WI38 (cell line): ENCODE measurements at regions not wholly inside any gene's neighbourhood (a gene's known extent, or its start where the extent isn't known, plus 50 kb on each side); places are given as distances from the start of the nearest gene placed in this dataset.
A peak's percentile ranks its signal among the peaks of the same experiment; 100 is the strongest.

Experiments used
- H3K4me3 ChIP-seq: 2 replicates; pipeline ENCODE4 v1.5.1; 2011; ENCODE audit warnings: low read depth, mild to moderate bottlenecking, control low read depth, low read length
- CTCF ChIP-seq: IDR thresholded peaks from 2 replicates; pipeline ENCODE4 v1.5.1; 2012; ENCODE audit warnings: low read depth, mild to moderate bottlenecking, control low read depth, low read length

GRCh38 chrX:45842207-45842925 is 641.7 kb upstream of the DIPK2B start:
- H3K4me3 ChIP-seq: no peak overlapping the region
- no peak for TF ChIP-seq CTCF

GRCh38 chrX:45840411-45840950 is 639.8 kb upstream of the DIPK2B start:
- TF ChIP-seq CTCF: no peak
- H3K4me3 ChIP-seq: no peak overlapping the region

GRCh38 chrX:45830343-45830742 is 629.7 kb upstream of the DIPK2B start:
- TF ChIP-seq CTCF: no peak
- no peak overlapping the region for H3K4me3 ChIP-seq

- peak; percentile 80 for TF ChIP-seq CTCF
- H3K4me3 ChIP-seq: no peak overlapping the region
Observed at GRCh38 chrX:45824471-45824870, 623.8 kb upstream of the DIPK2B start.

GRCh38 chrX:45823536-45823935 is 622.9 kb upstream of the DIPK2B start:
- TF ChIP-seq CTCF: no peak
- H3K4me3 ChIP-seq: no peak overlapping the region

- no peak for TF ChIP-seq CTCF
- H3K4me3 ChIP-seq: no peak overlapping the region
Observed at GRCh38 chrX:45822124-45822523, 621.4 kb upstream of the DIPK2B start.

- no peak for TF ChIP-seq CTCF
- H3K4me3 ChIP-seq: no peak overlapping the region
Observed at GRCh38 chrX:45818913-45819312, 618.2 kb upstream of the DIPK2B start.
